Activated CD4-positive, alpha-beta T cell treated with anti-CD3 and anti-CD28 coated beads, Interleukin-2, Interleukin-4, amounts not matched to agents 100 ng/mL and 50 ng/mL, durations not matched to agents 16 hours and 8 hours (primary cell): ENCODE measurements at regions not wholly inside any gene's neighbourhood (a gene's known extent, or its start where the extent isn't known, plus 50 kb on each side); places are given as distances from the start of the nearest gene placed in this dataset.

Experiments
- DNase-seq: peaks from one replicate; pipeline ENCODE4 v3.0.0-alpha.2; 2020; ENCODE audit warnings: low spot score

DNA sequence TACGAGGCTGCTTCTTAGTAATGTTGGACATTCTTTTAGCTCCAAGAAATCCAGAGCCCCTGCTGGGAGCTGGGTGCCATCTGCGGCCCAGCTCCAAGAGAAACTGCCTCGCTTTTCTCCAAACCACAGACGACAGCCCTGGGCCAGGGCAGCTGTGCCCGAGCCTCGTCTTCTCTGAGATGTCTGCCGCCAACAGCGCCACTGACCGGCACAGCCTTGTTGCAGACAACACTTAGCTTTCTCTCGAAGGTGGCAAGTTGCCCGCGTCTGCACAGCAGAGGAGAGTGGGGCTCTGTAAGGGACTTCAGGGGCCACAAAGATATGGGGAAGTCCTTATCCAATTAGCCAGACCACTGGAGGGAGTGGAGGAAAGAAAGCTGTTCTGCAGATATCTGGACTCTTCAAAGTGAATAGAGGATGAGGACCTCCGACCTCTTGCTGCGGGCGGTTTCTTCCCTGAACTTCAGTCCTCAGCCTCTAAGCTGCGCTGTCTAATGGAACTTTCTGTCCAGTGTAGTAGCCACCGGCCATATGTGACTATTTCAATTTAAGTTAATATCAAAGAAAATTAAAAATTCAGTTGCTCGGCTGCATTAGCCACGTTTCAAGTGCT is 63.9 kb upstream of the DISP3 start:
- no peak for DNase-seq

- no peak for DNase-seq
Measured at GRCh38 chr1:11417162-11417561, 61.8 kb upstream of the DISP3 start.

DNA sequence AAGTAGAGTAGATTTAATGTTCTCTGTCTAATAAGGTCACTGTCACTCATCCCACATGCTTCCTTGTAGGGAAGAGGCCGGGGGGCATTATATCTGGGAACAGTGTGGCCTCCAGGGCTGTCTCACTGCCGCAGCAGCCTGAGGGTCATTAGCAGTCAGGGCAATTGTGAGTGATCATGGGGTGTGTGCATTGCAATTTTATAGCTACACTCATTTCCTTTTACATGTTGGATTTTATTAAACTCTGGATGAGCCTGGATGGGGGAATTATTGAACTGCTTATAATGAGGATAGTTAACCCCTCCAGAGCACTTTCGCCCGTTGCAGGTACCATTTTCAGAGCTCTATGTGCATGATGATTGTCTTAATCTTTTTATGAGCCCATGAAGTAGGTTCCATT is 60.9 kb upstream of the DISP3 start:
- no peak for DNase-seq

DNA sequence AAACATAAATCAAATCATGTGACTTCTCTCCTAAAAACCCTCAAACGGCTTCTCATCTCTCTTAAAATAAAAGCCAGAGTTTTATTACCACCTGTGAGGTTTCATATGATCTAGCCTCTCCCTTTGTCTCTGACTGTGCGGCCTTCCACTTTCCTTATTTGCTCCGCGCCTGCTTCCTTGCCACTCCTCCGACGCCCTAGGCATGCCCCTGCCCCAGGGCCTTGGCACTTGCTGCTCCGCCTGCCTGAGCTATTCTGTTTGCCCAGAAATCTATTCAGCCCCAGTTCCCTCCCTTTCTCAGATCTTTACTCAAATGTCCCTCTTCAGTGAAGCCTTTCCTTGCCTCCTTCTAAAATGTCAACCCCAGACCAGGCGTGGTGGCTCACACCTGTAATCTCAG is 57.5 kb upstream of the DISP3 start:
- no peak for DNase-seq

- DNase-seq = no peak
Measured at GRCh38 chr1:11422686-11423085, 56.3 kb upstream of the DISP3 start.

DNA sequence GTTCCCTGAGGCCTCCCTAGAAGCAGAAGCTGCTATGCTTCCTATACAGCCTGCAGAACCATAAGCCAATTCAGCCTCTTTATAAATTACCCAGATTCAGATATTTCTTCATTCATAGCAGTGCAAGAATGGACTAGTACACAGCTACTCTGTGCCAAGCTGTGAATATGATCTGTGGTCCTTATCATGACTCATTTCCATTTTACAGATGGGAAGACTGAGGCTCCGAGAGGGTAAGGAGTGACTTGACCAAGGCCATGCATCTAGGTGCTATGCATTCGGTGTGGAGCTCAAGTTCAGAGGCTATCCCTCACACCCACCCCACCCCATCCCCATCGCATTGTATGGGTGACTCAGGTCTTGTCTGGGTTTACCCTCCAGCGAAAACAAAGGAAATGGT is 52.3 kb upstream of the DISP3 start:
- DNase-seq = no peak

DNA sequence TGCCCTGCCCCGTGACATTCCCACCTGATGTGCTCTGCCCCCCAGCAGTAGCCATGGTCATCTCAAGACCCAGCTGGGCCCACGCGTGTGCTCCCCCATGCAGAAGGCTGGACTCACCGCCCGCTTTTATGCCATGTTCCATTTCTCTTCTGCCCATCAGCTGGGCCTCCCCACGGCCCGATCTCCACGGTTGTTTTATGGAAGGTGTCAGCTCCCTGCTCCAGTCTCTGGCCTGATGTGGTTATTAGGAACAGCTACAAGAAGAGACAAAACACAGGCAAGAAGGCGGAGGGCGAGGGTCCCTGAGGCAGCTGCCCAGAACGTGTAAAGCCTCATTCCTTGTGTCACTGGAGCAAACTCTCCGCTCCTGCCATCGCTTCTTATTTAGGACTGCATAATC is 50.2 kb upstream of the DISP3 start:
- DNase-seq = no peak
